GM18870 (cell line): ENCODE measurements at regions not wholly inside any gene's neighbourhood (a gene's known extent, or its start where the extent isn't known, plus 50 kb on each side); places are given as distances from the start of the nearest gene placed in this dataset.
"Not testable (repeated sequence)": the region's sequence is repeated elsewhere in the genome, so short reads cannot be mapped to it uniquely, and the experiment has no call there.

ENCODE experiments used
- ATAC-seq: cut with Tn5 transposase; IDR thresholded peaks from one replicate; pipeline ENCODE4 v1.9.1; 2021; ENCODE audit warnings: moderate library complexity; ENCODE audit not compliant: unreplicated experiment

DNA sequence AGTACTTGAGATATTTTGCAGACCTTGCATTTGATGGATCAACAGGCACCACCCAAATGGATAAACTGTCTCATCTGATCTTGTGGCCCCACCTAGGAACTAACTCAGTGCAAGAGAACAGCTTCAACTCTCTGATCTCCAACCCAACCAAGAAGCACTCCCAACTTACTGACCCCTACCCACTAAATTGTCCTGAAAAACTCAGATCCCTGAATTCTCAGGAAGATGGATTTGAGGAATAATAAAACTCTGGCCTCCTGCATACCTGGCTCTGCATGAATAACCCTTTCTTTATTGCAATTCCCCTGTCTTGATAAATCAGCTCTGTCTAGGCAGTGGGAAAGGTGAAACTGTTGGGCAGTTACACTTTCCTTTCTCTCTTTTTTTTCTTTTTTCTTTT, 247.9 kb downstream of the ZPLD1 start:
- no peak for ATAC-seq

DNA sequence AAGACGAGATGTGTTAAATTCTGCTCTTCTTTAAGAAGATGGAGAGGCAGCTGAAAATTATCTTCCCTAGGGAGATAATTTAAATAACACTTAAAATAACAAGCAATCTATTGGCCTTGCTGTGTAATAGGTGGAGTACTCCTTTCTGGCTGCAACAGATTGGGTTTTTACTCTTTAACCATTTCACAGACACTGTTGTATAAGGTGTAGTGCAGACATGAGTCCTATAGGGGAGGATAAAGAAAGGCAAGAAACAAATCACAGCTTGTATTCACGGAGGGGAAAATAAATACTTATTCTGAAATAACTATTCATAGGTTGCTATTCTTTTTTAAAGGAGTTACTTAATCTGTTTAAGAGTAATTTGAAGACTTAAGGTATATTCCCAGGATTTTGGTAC, 252.0 kb downstream of the ZPLD1 start:
- ATAC-seq: no peak

DNA sequence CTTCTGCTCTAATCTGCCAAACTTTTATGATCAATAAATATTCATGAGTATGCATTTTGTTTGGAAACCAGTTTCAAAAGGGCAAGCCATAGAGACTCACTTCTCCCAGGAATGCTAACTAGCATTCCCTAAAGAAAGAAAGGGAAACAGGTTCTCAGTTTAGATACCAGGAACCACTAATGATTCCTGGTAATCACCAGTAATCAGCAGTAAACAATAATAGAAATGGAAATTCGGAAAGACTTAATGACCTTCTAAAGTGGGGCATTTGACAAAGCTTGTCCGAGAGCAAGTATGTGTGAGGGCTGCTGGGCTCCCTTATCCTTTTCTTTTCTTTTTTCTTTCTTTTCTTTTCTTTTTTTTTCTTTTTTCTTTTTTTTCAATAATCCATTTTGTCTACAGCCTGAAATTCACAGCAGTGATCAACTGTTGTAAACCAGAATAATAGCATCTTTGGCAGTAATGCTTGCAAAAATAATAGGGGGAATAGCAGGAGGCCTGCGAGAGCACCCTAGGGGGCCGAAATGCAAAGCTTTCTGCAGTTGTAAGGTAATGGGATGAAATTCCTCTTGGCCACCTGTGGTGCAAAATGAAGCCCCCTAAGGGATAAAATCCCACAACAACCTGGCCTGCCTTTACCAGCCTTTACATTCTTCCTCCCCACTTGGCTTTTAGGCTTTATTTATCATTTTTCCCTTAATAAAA, 253.2 kb downstream of the ZPLD1 start:
- ATAC-seq: no peak

DNA sequence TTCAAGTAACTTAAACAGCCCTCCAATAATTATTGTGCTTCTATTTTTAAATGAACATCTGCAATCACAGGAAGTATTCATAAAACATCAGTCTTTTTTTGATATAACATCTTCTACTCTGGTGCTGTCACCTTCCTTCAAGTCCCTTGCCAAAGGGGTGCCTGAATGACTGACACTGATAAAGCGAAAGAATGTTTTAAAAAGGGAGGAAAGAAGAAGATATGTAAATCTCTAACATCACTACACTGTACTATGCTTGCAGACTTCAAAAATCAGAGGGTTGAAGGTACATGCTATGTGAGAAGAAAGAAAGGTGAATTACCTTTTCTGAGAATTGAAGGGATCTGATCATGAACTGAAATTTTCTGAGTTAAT, 253.7 kb downstream of the ZPLD1 start:
- ATAC-seq: no peak

DNA sequence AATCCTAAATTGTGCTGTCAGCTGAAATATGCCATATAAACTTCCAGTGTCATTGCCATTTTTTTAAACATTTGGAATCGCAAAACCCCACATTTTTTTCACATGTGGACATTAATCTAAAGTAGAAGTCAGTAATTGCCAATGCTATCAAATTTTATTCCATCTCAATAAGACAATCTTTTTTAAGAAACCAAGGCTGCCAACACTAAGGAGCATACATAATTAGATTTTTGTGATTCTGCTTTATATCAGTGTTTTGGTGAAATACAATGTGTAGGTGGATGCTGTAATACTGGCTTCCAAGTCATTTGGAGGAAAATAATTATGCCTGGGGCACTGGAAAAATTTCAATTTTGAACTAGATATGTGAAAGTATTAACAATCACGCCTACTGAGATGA, 256.7 kb downstream of the ZPLD1 start:
- no peak for ATAC-seq

DNA sequence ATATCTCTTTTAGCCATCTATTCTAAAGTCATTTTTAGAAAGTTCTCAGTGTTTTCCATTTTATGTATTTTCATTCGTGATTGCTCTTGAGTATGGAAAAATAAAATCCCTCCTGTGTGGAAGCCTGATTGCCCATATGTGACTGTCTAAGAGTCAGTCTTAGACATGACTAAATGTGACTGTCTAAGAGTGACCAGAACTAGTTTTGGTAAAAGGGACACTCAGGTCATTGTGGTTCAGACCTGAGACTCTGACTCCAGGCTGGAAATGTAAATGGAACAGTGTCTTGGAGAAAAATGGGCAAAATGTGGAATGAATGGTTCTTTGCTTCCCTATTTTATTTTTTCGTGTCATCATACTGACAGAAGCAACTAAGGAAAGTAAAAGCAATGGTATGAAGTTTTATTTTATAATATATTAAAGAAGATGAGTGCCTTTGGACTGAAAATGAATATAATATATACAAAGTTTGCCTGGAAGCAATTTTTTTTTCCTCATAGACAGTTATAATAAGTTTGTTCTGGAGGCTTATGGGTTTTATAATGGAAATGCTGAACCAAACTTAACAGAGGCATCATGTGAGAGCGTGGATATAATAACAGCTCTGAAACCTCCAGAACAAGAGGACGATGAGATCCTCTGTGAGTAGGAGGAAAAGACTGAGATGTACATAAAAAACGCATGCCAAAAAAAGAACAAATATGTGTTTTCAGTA, 264.4 kb downstream of the ZPLD1 start:
- no peak for ATAC-seq

DNA sequence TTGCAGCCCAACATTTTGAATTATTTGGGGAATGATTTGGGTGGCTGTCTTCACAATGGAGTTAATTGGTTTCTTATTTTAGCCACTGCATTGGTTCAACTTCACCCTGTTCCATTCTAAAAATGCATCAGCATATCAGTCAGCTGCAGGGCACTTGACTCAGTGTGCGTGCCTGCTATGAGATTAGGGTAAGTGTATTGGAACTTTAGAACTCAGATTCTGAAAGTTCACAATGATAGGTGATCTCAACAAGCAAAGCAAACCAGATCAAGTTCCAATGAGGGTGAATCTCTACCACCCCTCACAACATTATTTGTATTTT, 265.0 kb downstream of the ZPLD1 start:
- ATAC-seq: no peak

DNA sequence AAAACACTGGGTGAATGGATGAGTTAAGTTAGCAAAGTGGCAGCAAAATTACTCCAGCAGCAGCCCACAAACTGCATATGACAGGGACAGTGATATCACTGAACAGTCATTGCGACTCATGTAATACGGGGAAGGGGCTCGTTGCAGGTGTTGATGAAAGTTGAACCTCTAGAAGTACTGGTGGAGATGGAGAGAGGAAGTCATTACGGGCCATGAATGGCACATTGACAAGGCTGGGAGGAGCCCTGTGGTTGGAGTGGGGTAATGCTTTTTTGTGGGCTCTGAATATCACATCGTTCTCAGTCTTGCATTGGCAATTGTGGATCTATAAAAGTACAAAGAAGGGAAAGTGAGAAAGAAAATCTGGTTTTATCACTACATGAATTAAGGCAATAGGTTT, 278.1 kb downstream of the ZPLD1 start:
- no peak for ATAC-seq

DNA sequence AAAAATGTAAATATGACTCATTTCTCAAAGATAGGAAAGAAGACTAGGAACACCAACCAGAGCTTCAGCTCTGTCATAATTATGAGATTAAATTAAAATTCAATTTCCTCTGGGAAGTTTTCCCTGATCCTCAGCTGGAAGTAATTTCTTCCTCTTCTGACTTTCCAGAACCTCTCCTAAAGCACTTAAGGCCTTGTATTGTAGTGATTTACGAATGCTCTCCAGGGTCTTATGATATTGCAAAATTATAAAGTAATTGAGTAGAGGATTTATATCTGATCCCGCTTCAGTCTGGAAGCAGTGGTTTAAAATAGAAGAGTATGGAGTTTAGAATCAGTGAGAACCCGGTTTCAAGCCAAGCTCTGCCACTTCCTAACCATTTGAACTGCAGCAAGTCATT, 279.8 kb downstream of the ZPLD1 start:
- ATAC-seq: peak; percentile 5

DNA sequence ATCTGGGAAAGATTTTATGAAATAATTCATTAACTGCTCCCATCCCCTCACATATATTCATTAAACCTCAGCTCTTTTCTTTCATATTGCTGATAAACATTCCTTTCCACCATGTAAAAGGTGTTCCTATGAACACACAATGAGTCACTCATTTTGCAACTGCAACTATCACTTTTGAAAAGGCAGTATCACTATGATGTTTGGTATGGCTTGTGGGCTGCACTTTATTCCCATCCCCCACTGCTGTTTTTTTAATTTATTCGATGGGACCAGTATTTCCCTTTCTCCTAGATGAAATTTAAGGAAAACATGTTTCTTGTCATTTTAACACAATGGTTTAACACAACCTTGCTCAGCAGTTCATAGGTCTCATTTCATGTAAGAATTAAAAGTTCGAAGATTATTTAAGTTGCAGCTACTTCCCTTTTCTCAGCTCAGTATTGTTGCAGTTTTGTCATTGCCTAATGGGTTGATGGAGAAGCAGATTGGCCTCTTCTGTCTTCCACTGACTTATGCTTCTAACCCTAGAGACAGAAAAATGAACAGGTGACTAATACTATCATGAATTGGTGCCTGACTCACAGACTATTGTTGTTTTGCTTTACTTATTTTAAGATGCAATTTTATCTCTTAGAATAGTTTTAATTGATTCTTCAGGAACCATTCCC, 280.3 kb downstream of the ZPLD1 start:
- ATAC-seq: peak; percentile 97

DNA sequence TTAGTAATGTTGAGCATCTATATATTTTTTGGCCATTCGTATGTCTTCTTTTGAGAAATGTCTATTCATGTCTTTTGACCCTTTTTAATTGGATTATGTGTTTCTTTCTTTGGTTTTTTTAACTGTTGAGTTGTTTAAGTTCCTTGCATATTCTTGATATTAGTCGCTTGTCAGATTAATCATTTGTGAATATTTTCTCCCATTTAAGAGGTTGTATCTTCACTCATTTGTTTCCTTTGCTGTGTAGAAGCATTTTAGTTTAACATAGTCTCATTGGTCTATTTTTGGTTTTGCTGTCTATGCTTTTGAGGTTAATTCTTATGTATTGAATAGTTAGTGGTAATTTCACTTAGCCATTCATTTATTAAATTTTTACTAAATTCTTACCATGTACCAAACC, 283.8 kb downstream of the ZPLD1 start:
- ATAC-seq: no peak

DNA sequence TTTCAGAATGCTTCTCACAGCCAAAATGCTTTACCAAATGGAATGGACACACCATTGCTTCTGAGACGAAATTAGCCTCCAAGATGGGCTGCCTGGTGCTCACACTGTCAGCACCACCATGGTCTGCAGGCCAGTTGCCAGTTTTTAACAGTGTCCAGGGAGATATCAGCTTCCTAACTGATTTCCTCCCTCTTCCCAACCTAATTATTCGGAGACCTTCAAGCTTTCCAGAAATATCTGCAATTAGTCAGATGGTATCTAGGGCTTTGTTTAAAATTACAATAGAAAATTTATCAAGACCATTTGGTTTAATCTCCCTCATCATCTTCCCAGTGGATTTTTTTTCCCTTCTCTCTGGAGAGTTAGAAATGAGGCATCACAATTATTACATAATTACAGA, 287.5 kb downstream of the ZPLD1 start:
- ATAC-seq: no peak

DNA sequence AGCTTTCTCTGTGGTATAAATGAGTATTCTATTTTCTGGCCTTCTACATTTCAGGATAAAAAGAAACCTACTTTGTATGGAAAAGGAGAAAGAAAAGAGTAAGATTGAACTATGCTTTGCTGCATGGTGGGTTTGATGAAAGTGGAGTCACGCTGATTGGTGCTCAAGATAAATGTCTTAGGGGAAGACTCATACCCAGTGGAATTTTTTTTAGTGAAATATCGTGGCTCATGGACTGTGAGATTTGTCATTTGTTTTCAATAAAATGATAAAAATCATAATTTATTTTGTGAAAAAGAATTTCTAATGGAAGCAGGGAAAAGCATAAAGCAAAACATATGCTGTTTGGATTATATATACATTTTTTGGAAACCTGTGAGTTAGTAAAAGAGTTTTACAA, 292.5 kb downstream of the ZPLD1 start:
- no peak for ATAC-seq

DNA sequence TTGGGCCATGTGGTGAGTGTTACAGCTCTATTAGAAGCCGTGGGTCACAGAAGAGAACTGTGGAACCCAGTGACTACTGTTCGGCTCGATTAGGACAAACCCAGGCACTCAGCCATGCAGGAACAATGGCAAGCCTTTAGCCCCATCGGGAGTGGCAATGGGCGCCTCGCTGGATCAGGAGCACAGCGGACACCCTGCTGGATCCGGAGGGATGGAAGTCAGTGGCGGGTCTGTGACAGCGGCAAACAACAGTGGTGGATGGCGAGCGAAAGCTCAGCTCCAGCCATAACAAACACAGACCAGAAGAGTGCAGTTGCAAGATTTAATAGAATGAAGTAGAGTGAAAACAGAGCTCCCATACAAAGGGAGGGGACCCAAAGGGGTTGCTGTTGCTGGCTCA, 297.8 kb downstream of the ZPLD1 start:
- not testable (repeated sequence) for ATAC-seq

DNA sequence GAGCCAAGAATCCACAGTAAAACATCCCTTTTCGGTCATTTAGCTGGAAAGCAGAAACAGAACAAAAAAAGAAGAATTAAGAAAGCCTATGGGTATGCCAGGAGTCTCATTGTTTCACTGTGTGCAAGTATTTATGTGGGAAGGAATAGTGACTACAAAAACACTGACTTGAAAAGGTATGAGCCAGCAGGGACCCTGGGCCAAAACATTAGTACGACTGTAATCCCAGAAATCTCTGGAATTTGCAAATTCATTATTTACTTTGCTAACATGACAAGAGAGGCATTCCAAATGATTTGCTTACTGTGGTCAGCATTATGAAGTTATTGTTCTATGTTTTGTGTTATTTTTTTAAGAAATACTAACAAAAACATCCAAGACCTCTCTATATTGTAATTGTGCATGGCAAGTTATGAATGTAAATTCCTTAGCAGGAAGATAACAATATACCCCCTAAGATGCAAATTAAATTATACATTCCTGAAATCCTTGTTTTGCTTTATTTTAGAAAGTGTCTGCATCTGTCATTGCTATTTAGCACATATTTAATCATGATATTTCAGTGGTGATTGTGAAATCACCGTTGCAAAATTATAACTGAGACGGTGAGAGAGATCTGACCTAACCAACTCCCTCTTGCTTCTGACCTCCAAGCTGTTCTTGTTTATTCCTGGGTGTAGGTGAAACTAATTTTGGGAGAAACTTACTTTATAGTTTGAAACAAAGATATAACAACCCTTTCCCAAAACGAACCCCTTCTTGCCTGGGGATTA, 299.2 kb downstream of the ZPLD1 start:
- no peak for ATAC-seq

DNA sequence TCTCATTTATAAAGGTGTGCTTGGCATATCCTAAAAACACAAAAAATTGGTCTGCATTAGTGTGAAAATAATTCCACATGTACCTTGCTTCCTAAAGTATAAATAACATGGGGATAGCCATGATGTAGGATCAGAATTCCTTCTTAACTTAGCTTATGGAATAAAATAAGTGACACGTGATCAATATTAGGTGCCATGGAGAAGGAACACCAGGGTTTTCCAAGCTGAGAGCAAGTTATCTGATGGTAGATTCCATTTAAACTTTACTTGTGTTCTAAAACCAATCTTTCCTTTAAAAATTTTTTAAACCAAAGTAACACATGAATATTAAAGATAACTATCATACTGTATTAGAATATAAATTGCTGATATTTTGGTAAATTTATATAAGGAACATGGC, 300.5 kb downstream of the ZPLD1 start:
- ATAC-seq: no peak

DNA sequence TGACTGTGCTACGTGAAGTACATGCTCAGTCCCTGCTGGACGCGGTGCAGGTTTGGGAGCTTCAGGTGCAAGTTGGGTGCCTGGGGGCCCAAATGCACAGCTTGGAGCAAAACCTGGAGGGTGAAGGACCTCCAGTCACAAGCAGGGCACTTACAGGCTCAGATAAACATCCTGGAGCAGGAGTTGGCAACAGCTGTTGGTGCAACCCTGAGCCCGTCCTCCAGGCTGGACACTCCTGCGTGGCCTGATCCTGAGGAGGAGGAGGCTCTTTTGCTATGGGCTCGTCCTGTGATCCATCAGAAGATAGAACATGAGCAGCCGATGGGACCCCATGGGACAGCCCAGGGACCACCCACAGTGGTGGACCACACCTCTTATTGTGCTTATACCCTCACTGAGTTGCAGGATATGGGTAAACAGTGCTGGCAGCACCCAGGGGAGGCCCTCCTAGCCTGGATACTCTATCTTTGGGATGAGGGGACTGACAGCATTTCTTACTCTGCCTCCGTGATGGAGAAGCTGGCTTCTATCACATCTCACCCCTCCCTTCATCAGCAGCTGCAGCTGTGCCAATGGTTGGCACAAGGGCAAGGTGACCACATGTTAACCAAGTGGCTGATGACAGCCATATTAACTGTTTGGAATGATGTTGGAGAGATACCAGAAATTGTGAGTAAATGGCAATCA, 301.6 kb downstream of the ZPLD1 start:
- no peak for ATAC-seq

DNA sequence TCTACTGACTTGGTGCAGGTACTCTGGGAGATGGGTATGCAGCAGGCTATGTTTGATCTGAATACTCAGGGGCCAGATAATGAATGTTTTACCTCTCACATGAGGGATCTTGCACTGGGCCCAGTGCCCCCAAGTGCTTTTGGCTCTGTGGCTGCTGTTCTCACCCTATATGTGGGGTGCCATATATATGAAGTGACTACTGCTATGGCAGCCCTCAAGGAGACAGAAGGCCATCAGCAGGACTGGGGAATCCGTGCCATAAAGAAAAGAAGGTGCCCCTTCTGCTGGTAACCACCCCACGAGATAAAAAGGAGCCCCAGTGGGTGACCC, 302.1 kb downstream of the ZPLD1 start:
- ATAC-seq: no peak

DNA sequence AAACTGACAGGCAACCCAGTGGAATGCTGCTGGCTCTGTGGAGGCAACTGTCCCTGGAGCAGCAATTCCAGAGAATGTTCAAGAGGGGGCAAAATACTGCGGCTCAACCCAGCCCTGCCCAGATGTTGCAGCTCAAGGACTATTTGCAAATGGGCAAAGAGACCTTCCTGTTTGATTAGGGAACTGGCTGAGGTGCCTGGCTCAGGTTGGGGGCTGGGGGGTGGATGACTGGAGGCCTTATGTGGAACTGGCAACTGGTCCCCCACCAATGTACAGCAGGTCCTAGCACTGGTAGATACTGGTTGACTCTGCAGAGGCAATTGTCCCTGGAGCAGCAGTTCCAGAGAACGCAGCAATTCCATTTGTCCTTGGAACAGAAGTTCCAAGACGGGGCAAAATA, 302.5 kb downstream of the ZPLD1 start:
- no peak for ATAC-seq

DNA sequence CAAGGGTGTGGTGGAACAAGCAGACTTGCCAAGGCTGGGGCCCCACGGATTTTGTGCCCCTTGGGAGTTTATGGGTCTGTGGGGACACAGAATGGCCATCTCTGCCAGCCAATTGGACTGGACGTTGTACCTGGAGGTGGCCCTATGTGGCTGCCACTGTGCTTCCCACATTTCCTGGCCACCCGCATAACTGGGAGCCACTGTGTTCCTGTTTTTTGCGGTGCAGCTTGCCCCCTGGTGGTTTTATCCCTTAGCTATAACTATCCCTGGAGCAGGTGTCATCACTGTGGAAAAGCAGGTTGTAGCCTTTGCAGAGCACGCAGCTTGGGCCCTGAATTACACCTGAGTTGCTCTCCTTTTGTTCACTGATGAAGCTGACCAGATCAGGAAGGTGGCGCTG, 306.3 kb downstream of the ZPLD1 start:
- ATAC-seq: no peak

DNA sequence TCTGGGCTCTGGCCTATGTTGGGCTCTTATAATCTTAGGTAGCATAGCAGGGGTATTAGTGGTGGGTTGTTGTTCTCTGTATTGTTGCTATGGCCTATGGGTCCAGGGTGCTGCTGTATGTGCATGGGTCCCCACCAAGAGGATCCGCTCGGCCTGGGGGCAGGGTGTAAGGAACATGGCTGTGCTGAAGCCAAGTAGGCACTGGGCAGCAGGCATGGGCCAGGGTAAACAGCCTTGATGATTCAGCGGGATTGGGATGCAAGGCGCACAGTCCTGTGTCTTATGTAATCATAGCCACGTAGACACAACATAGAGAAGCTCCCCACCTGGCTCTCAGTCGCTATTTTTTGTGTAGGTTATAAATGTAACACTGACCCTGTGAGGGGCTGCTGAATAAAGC, 306.9 kb downstream of the ZPLD1 start:
- ATAC-seq: no peak
